MM.1S (cell line): ENCODE measurements at regions not wholly inside any gene's neighbourhood (a gene's known extent, or its start where the extent isn't known, plus 50 kb on each side); places are given as distances from the start of the nearest gene placed in this dataset.

Source experiments
- EZH2 ChIP-seq: fragments of 300-600 bp; sonication (generic); optimal IDR thresholded peaks from 2 replicates; pipeline ENCODE3; 2017; ENCODE audit warnings: low read depth, mild to moderate bottlenecking, antibody characterized with exemption, low read length, mixed read lengths
- TF ChIP-seq, protein P1 (sequence below): fragments of 300-600 bp; sonication (generic); IDR thresholded peaks from 2 replicates; pipeline ENCODE4 v1.5.1; 2016; ENCODE audit warnings: antibody characterized with exemption, low read length, mixed read lengths

DNA sequence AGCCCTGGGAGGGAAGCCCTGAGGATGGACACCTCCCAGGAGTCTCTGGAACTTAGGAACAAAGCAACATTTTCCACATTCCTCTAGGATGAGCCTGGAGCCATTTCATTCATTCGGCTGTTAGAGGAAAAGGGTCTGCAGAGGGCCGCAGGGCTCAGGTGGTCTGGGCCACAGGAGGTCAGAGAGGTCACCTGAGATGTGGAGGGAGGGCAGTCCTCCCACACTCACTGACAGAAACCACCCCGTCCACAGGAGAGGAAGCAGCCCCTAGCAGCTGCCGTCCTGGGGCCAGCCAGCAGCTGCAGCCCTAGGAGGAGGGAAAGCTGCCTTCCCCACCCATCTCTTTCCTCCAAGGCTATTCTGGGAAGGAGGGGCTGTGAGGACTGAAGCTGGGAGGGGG lies 207.0 kb downstream of the CDC5L start:
- TF ChIP-seq EZH2, result no peak
- TF ChIP-seq, protein P1, sequence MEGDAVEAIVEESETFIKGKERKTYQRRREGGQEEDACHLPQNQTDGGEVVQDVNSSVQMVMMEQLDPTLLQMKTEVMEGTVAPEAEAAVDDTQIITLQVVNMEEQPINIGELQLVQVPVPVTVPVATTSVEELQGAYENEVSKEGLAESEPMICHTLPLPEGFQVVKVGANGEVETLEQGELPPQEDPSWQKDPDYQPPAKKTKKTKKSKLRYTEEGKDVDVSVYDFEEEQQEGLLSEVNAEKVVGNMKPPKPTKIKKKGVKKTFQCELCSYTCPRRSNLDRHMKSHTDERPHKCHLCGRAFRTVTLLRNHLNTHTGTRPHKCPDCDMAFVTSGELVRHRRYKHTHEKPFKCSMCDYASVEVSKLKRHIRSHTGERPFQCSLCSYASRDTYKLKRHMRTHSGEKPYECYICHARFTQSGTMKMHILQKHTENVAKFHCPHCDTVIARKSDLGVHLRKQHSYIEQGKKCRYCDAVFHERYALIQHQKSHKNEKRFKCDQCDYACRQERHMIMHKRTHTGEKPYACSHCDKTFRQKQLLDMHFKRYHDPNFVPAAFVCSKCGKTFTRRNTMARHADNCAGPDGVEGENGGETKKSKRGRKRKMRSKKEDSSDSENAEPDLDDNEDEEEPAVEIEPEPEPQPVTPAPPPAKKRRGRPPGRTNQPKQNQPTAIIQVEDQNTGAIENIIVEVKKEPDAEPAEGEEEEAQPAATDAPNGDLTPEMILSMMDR, result no peak
